ENCODE measurements at regions not wholly inside any gene's neighbourhood (a gene's known extent, or its start where the extent isn't known, plus 50 kb on each side); places are given as distances from the start of the nearest gene placed in this dataset.
"Not testable (repeated sequence)": the region's sequence is repeated elsewhere in the genome, so short reads cannot be mapped to it uniquely, and the experiment has no call there.

DNA sequence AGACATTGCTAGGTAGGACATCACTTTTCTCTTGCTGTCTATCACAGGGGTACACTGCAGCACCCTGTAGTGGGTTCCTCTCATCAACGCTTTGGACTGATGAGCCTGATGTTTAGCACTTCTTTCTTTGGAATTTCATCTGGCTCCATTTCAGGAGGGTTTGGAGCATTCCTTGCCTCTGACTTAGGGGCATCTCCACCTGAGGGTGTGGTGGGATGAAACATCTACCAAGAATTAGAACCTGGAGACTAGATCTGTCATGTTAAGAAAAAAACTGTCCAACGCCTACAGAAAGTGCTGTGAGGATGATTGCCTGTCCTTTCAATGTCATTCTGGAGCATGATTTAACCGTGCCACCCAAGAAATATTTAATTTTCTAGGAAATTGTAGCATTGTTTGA is 648.4 kb downstream of the ETS1 start (continued):
- TF ChIP-seq, protein P1, sequence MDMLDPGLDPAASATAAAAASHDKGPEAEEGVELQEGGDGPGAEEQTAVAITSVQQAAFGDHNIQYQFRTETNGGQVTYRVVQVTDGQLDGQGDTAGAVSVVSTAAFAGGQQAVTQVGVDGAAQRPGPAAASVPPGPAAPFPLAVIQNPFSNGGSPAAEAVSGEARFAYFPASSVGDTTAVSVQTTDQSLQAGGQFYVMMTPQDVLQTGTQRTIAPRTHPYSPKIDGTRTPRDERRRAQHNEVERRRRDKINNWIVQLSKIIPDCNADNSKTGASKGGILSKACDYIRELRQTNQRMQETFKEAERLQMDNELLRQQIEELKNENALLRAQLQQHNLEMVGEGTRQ (IDR thresholded peaks at IDR 0.05; ENCODE audit: borderline replicate concordance, low read depth, low read length): no peak
- TF ChIP-seq RXRA (IDR thresholded peaks at IDR 0.05; ENCODE audit: borderline replicate concordance, low read depth): no peak
- no peak for TF ChIP-seq FOSL2 (IDR thresholded peaks at IDR 0.05; ENCODE audit: borderline replicate concordance, low read depth)

DNA sequence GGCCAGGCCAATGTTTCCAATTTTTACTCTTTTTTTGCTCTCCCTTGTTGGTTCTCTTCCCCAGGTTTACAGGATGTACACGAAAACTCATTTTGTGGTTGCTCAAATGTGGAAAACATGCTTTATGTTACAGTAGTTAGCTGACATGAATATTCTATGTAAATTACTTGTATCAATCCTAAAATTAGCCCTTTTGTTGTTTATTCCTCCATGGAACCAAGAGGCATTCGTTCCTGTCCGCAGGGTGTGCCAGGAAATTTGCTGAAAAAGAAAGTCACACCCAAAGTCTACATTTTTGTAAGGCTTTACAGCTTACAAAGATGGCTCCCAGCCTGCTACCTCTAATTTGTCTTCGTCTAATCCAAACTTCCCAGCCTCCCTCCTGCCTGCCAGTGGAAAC is 652.3 kb downstream of the ETS1 start:
- Histone ChIP-seq H3K9me3 (no peaks in the 10 kb centered on the region), H3K4me1 (ENCODE audit: control insufficient read depth in 1 of 2, insufficient read depth in 2 of 2, low read depth in 1 of 2, low read length in 1 of 2) (no peaks in the 10 kb centered on the region), H3K9me2 (no peaks in the 10 kb centered on the region), H3K36me3 (replicated peaks in 1 of 2; ENCODE audit: control insufficient read depth in 1 of 2, insufficient read depth in 2 of 2, low read length in 1 of 2) (no peaks in the 10 kb centered on the region), H2AFZ (ENCODE audit: low read depth) (no peak overlapping the region), H3K27ac (ENCODE audit: low read depth in 2 of 2, low read length in 1 of 2) (no peak overlapping the region), H3F3A (replicated peaks; ENCODE audit: insufficient read depth) (no peaks in the 10 kb centered on the region), H4K20me1 (ENCODE audit: insufficient read depth) (no peaks in the 10 kb centered on the region), H3K9ac (no peak overlapping the region), H3K4me2 (no peak overlapping the region), H3K27me3 (ENCODE audit: insufficient read depth) (no peaks in the 10 kb centered on the region), H3K79me2 (ENCODE audit: insufficient read depth) (no peaks in the 10 kb centered on the region), H3K4me3 (ENCODE audit: low read depth in 2 of 2, low read length in 1 of 2) (no peak overlapping the region)
- TF ChIP-seq, protein P2, sequence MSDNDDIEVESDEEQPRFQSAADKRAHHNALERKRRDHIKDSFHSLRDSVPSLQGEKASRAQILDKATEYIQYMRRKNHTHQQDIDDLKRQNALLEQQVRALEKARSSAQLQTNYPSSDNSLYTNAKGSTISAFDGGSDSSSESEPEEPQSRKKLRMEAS (IDR thresholded peaks at IDR 0.05; ENCODE audit: low read depth): no peak
- TF ChIP-seq, protein P3, sequence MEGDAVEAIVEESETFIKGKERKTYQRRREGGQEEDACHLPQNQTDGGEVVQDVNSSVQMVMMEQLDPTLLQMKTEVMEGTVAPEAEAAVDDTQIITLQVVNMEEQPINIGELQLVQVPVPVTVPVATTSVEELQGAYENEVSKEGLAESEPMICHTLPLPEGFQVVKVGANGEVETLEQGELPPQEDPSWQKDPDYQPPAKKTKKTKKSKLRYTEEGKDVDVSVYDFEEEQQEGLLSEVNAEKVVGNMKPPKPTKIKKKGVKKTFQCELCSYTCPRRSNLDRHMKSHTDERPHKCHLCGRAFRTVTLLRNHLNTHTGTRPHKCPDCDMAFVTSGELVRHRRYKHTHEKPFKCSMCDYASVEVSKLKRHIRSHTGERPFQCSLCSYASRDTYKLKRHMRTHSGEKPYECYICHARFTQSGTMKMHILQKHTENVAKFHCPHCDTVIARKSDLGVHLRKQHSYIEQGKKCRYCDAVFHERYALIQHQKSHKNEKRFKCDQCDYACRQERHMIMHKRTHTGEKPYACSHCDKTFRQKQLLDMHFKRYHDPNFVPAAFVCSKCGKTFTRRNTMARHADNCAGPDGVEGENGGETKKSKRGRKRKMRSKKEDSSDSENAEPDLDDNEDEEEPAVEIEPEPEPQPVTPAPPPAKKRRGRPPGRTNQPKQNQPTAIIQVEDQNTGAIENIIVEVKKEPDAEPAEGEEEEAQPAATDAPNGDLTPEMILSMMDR (IDR thresholded peaks at IDR 0.05): no peak
- TF ChIP-seq JUND (IDR thresholded peaks at IDR 0.05): no peak
- TF ChIP-seq FOXJ3 (CRISPR knock-in tag; IDR thresholded peaks at IDR 0.05): no peak
- TF ChIP-seq POLR2AphosphoS5 (IDR thresholded peaks at IDR 0.05; ENCODE audit: low read depth, low read length): no peak
- CTCF ChIA-PET: interaction anchor here (1.3 kb wide), 1 partner anchor 22 kb away, joined by 4 read pairs; no protein-coding TSS in a partner anchor
- POLR2A ChIA-PET: no interaction called here
- WGBS (ENCODE audit: low lambda C conversion rate): 41% methylated on average over 4 of the region's 4 CpGs
- no peak for DNase-seq

DNA sequence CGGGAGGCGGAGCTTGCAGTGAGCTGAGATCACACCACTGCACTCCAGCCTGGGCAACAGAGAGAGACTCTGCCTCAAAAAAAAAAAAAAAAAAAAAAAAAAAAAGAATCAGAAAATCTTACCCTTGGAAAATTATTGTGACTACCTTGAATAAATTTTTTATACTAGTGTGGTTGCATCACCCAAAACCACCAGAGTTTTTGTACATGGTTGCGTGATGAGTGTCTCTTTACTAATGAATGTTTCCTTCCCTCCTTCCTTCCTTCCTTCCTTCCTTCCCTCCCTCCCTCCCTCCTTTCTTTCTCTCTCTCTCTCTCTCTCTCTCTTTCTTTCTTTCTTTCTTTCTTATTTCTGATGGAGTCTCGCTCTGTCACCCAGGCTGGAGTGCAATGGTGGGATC is 653.4 kb downstream of the ETS1 start:
- H4K20me1 ChIP-seq (ENCODE audit: insufficient read depth); H3K27ac ChIP-seq (ENCODE audit: low read depth in 2 of 2, low read length in 1 of 2); DNase-seq; H3K4me3 ChIP-seq (ENCODE audit: low read depth in 2 of 2, low read length in 1 of 2); CTCF ChIA-PET; H3F3A ChIP-seq (replicated peaks; ENCODE audit: insufficient read depth); H3K27me3 ChIP-seq (ENCODE audit: insufficient read depth); H3K4me2 ChIP-seq; H3K79me2 ChIP-seq (ENCODE audit: insufficient read depth); H3K9me2 ChIP-seq; H3K4me1 ChIP-seq (ENCODE audit: control insufficient read depth in 1 of 2, insufficient read depth in 2 of 2, low read depth in 1 of 2, low read length in 1 of 2); H3K36me3 ChIP-seq (replicated peaks in 1 of 2; ENCODE audit: control insufficient read depth in 1 of 2, insufficient read depth in 2 of 2, low read length in 1 of 2); H2AFZ ChIP-seq (ENCODE audit: low read depth); POLR2A ChIA-PET; H3K9me3 ChIP-seq; H3K9ac ChIP-seq: not testable (repeated sequence)
- 70% methylated on average over 4 of the region's 4 CpGs for WGBS (ENCODE audit: low lambda C conversion rate)

Measured in SK-N-SH (cell line).